Panc1 (cell line): ENCODE measurements at regions not wholly inside any gene's neighbourhood (a gene's known extent, or its start where the extent isn't known, plus 50 kb on each side); places are given as distances from the start of the nearest gene placed in this dataset.

Experiments used
- ATAC-seq: fragments of 200-7000 bp; cut with Tn5 transposase; 2 replicates; pipeline ENCODE4 v1.9.1; 2020; ENCODE audit warnings: mild to moderate bottlenecking, moderate library complexity
- BruUV-seq: library from RNA; stranded (reverse); fragments of 400-500 nt; replicated peaks from 2 replicates; lab custom pipeline; 2021; lab: Mats Ljungman, UMichigan
- CTCF ChIA-PET: fragments of 300-600 bp; sonication (Branson Sonifier 250); formaldehyde crosslinking; loops from one replicate; lab custom pipeline; 2022; ENCODE audit warnings: antibody characterized with exemption; lab: Charles Lee
- POLR2A ChIA-PET: fragments of 300-600 bp; sonication (Branson Sonifier 250); formaldehyde crosslinking; loops from one replicate; lab custom pipeline; 2022; ENCODE audit warnings: antibody characterized with exemption; lab: Charles Lee
- DNase-seq: peaks from one replicate; pipeline ENCODE4 v3.0.0-alpha.2; 2010; ENCODE audit warnings: low read depth, low spot score
- H3K27ac ChIP-seq: 2 replicates; pipeline ENCODE4 v1.5.1; 2011; ENCODE audit warnings: mild to moderate bottlenecking, low read length, inconsistent platforms
- H3K27me3 ChIP-seq: fragments of 200-500 bp; sonication (Bioruptor generic); 2 replicates; pipeline ENCODE4 v1.6.0; 2014; ENCODE audit warnings: low read length, inconsistent platforms; ENCODE audit not compliant: control insufficient read depth, insufficient read depth
- H3K36me3 ChIP-seq: fragments of 200-500 bp; sonication (Bioruptor generic); 2 replicates; pipeline ENCODE4 v1.5.1; 2014; ENCODE audit warnings: inconsistent platforms, mild to moderate bottlenecking, low read length, moderate library complexity; ENCODE audit not compliant: control insufficient read depth, insufficient read depth
- H3K4me1 ChIP-seq: 2 replicates; pipeline ENCODE4 v1.5.1; 2011; ENCODE audit warnings: inconsistent platforms, mild to moderate bottlenecking, low read length, moderate library complexity; ENCODE audit not compliant: control insufficient read depth, insufficient read depth
- H3K4me3 ChIP-seq, 2 experiments: 2 replicates each; pipeline ENCODE4 v1.5.1; 2011 to 2012; ENCODE audit warnings: low read depth in 2 of 2, low read length in 2 of 2, mild to moderate bottlenecking in 2 of 2, inconsistent platforms in 1 of 2, moderate library complexity in 1 of 2
- H3K9me3 ChIP-seq: fragments of 200-500 bp; sonication (Bioruptor generic); 2 replicates; pipeline ENCODE4 v1.5.1; 2014; ENCODE audit warnings: low read depth, mild to moderate bottlenecking, inconsistent platforms, low read length, moderate library complexity; ENCODE audit not compliant: control insufficient read depth, insufficient read depth
- POLR2AphosphoS5 ChIP-seq: IDR thresholded peaks from 2 replicates; pipeline ENCODE4 v1.6.1; 2012; ENCODE audit warnings: mild to moderate bottlenecking, low read depth, low read length, moderate library complexity
- SIN3A ChIP-seq: IDR thresholded peaks from 2 replicates; pipeline ENCODE4 v1.6.1; 2012; ENCODE audit warnings: low read depth, mild to moderate bottlenecking, low read length, moderate library complexity, borderline replicate concordance; ENCODE audit not compliant: insufficient read depth
- TCF7L2 ChIP-seq: IDR thresholded peaks from 2 replicates; pipeline ENCODE4 v1.6.1; 2011; ENCODE audit warnings: mild to moderate bottlenecking, low read depth, low read length, inconsistent platforms
- in situ Hi-C: cut with HindIII; loops from 2 replicates; pipeline ENCODE4 v1.10.0; 2016; ENCODE audit warnings: low sequenced_read_pairs, low pct_unique_long_range_greater_than_20kb
- intact Hi-C: fragments of 100-400 bp; cut with micrococcal nuclease; formaldehyde crosslinking; loops from one replicate; pipeline ENCODE4 v1.10.0; 2022; ENCODE audit not compliant: unreplicated experiment
- TF ChIP-seq, protein P1 (sequence below), 2 experiments: IDR thresholded peaks; 2 replicates each; pipeline ENCODE4 v1.6.1; 2011 to 2012; ENCODE audit warnings: low read depth in 2 of 2, control low read depth in 1 of 2, low read length in 1 of 2, mild to moderate bottlenecking in 1 of 2, moderate library complexity in 1 of 2; ENCODE audit not compliant: insufficient read depth in 1 of 2
- TF ChIP-seq, protein P2 (sequence below): fragments of 450-650 bp; IDR thresholded peaks from 2 replicates; pipeline ENCODE4 v1.5.1; 2017; ENCODE audit warnings: mild to moderate bottlenecking

DNA sequence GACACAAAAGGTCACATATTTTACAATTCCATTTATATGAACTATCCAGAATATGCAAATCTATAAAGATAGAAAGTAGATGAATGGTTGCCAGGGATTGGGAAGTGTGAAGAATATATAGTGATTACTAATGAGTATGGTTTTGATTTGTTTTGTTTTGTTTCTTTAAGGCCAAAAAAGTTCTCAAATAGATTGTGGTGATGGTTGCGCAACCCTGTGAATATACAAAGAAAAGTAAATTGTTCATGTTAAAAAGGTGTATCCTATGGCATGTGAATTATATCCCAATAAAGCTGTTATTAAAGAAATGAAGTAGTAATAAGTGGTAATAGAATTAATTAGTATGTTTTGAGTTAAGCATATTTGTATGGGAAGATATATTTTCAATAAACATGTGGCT is 431.8 kb upstream of the CNTN4 start:
- no peak for TF ChIP-seq SIN3A
- Histone ChIP-seq H3K4me1 (no peaks in the 10 kb centered on the region), H3K27me3 (no peaks in the 10 kb centered on the region), H3K4me3 (no peak overlapping the region), H3K9me3 (no peaks in the 10 kb centered on the region), H3K36me3 (no peaks in the 10 kb centered on the region), H3K27ac (no peak overlapping the region)
- CTCF ChIA-PET, result no interaction called here
- ATAC-seq (no peak), DNase-seq (no peak)
- POLR2A ChIA-PET, result no interaction called here
- in situ Hi-C loops, result no loop called here
- no TSS peak for BruUV-seq
- intact Hi-C loops, result no loop called here

DNA sequence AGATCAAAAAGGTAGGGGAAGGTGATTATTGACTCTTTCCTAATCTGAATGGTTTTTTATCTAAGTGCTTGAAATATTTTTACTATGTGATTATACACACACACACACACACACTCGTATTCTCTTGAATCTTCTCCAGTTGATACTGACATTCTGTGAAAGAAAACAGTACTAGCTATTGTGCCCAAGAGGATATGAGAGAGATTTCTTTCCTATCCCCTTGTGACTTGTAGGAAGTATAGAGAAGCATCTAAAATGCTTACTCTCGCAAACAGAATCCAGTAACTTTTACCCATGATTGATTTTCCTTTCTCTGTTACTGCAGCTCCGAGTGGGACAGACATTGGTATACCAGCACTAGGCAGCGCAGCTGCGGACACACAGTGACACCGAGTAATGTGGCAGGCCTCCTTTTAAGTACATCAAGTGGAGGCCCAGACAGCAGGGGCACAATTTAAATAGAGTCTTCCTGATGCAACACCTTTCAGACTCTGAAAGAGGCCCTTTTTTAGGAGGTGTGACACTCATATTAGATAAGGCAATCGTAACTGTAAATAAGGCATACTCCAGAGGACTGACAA is 421.0 kb upstream of the CNTN4 start:
- in situ Hi-C loops, result no loop called here
- no peaks in the 10 kb centered on the region for H3K4me1 ChIP-seq
- ATAC-seq (no peak), DNase-seq (no peak)
- no peak for TF ChIP-seq SIN3A
- TF ChIP-seq POLR2AphosphoS5, result no peak
- TF ChIP-seq TCF7L2, result no peak
- TF ChIP-seq, protein P1, sequence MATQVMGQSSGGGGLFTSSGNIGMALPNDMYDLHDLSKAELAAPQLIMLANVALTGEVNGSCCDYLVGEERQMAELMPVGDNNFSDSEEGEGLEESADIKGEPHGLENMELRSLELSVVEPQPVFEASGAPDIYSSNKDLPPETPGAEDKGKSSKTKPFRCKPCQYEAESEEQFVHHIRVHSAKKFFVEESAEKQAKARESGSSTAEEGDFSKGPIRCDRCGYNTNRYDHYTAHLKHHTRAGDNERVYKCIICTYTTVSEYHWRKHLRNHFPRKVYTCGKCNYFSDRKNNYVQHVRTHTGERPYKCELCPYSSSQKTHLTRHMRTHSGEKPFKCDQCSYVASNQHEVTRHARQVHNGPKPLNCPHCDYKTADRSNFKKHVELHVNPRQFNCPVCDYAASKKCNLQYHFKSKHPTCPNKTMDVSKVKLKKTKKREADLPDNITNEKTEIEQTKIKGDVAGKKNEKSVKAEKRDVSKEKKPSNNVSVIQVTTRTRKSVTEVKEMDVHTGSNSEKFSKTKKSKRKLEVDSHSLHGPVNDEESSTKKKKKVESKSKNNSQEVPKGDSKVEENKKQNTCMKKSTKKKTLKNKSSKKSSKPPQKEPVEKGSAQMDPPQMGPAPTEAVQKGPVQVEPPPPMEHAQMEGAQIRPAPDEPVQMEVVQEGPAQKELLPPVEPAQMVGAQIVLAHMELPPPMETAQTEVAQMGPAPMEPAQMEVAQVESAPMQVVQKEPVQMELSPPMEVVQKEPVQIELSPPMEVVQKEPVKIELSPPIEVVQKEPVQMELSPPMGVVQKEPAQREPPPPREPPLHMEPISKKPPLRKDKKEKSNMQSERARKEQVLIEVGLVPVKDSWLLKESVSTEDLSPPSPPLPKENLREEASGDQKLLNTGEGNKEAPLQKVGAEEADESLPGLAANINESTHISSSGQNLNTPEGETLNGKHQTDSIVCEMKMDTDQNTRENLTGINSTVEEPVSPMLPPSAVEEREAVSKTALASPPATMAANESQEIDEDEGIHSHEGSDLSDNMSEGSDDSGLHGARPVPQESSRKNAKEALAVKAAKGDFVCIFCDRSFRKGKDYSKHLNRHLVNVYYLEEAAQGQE (IDR thresholded peaks at IDR 0.05; ENCODE audit: insufficient read depth in 1 of 2, low read depth in 2 of 2, low read length in 1 of 2), result no peak
- TF ChIP-seq, protein P2, sequence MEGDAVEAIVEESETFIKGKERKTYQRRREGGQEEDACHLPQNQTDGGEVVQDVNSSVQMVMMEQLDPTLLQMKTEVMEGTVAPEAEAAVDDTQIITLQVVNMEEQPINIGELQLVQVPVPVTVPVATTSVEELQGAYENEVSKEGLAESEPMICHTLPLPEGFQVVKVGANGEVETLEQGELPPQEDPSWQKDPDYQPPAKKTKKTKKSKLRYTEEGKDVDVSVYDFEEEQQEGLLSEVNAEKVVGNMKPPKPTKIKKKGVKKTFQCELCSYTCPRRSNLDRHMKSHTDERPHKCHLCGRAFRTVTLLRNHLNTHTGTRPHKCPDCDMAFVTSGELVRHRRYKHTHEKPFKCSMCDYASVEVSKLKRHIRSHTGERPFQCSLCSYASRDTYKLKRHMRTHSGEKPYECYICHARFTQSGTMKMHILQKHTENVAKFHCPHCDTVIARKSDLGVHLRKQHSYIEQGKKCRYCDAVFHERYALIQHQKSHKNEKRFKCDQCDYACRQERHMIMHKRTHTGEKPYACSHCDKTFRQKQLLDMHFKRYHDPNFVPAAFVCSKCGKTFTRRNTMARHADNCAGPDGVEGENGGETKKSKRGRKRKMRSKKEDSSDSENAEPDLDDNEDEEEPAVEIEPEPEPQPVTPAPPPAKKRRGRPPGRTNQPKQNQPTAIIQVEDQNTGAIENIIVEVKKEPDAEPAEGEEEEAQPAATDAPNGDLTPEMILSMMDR, result no peak
- H3K27me3 ChIP-seq, result no peaks in the 10 kb centered on the region
- no peaks in the 10 kb centered on the region for H3K9me3 ChIP-seq
- no peak overlapping the region for H3K27ac ChIP-seq
- no TSS peak for BruUV-seq
- ChIA-PET CTCF (no interaction called here), POLR2A (no interaction called here)
- H3K4me3 ChIP-seq, result no peak overlapping the region
- intact Hi-C loops, result no loop called here
- no peaks in the 10 kb centered on the region for H3K36me3 ChIP-seq

DNA sequence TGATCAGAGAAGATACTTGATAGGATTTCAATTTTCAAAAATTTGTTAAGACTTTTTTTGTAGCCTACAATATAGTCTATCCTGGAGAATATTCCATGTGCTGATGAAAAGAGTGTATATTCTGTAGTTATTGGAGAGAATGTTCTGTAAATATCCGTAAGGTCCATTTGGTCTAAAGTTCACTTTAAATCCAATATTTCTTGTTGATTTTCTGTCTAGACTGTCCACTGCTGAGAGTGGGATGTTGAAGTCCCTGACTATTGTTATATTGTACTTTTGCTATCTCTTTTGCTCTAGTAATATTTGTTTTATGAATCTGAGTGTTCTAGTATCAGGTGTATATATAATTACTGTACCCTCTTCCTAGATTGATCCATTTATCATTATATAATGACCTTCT is 406.2 kb upstream of the CNTN4 start:
- intact Hi-C loops, result no loop called here
- POLR2A ChIA-PET, result no interaction called here

More for the DNA sequence above, 406.2 kb upstream of the CNTN4 start:
- no peak overlapping the region for H3K4me3 ChIP-seq
- DNase-seq (no peak), ATAC-seq (no peak)
- no peaks in the 10 kb centered on the region for H3K4me1 ChIP-seq
- H3K27ac ChIP-seq, result no peak overlapping the region
- in situ Hi-C loops, result no loop called here
- H3K36me3 ChIP-seq, result no peaks in the 10 kb centered on the region
- H3K27me3 ChIP-seq, result no peaks in the 10 kb centered on the region
- TF ChIP-seq SIN3A, result no peak
- no peaks in the 10 kb centered on the region for H3K9me3 ChIP-seq
- CTCF ChIA-PET, result no interaction called here
- BruUV-seq, result no TSS peak
